Epithelial cell of esophagus (primary cell): ENCODE measurements at regions not wholly inside any gene's neighbourhood (a gene's known extent, or its start where the extent isn't known, plus 50 kb on each side); places are given as distances from the start of the nearest gene placed in this dataset.

ENCODE experiments used
- DNase-seq: peaks from one replicate; pipeline ENCODE4 v3.0.0; 2010; ENCODE audit warnings: low read depth
- H3K4me3 ChIP-seq: 2 replicates; pipeline ENCODE4 v1.5.1; 2011; ENCODE audit warnings: mild to moderate bottlenecking, low read length, control low read depth
- CTCF ChIP-seq: IDR thresholded peaks from 2 replicates; pipeline ENCODE4 v1.5.1; 2011; ENCODE audit warnings: low read depth, mild to moderate bottlenecking, low read length, control low read depth, inconsistent platforms; ENCODE audit not compliant: insufficient read depth; ENCODE audit errors: missing control alignments

DNA sequence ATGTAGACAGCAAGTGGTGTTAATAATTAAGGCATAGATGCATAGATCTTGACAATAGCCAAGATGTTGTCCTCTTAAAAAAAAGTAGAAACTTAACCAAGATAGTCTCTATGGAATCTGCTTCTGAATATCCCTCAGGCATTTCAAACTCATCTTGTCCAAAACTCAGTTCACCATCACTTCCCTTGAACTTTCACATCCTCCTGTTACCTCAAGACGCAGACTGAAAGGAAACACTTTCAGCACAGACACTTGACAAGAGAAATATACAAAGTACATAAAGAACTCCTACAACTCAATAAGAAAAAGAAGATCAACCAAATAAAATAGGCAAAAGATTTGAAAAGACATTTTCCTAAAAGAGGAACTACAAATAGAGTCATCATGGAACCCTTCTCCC, 451.1 kb downstream of the FOXO1 start:
- H3K4me3 ChIP-seq = no peak overlapping the region
- no peak for DNase-seq
- no peak for TF ChIP-seq CTCF

DNA sequence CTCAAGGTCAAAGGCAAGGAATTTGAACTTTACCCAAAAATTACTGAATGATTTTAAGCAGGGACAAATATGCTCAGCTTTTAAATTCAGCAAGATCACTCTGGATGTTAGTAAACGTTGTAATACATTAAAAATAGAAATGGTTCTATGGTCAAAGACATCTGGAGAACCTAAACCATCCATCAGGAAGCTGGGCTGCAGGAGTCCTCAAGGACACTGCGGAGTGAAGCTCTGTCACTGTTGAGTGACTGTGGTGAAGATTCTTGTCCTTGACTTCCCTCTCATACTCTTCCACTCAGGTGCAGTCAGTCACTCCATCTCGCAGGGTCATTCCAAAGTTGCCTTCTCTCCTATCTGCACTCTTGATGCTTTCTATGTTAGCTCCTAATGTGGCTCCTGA, 450.7 kb downstream of the FOXO1 start:
- no peak for DNase-seq
- H3K4me3 ChIP-seq = no peak overlapping the region
- no peak for TF ChIP-seq CTCF

DNA sequence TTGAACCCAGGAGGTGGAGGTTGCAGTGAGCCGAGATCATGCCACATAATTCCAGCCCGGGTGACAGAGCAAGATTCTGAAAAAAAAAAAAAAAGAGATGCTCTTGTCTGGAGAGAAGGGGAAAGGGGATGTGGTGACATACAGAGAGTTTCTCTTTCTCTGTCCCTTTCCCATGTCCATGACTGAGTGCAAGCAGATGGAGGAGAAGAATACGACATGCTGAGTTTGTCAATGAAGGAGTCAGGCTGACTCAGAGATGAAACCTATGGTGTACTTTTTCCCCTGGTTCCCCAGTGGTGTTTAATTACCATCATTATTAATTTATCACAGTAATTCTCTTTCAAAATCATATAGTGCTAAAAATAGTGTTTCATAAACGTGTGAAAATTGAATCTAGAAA, 448.8 kb downstream of the FOXO1 start:
- no peak for DNase-seq
- TF ChIP-seq CTCF = no peak
- H3K4me3 ChIP-seq = no peak overlapping the region

DNA sequence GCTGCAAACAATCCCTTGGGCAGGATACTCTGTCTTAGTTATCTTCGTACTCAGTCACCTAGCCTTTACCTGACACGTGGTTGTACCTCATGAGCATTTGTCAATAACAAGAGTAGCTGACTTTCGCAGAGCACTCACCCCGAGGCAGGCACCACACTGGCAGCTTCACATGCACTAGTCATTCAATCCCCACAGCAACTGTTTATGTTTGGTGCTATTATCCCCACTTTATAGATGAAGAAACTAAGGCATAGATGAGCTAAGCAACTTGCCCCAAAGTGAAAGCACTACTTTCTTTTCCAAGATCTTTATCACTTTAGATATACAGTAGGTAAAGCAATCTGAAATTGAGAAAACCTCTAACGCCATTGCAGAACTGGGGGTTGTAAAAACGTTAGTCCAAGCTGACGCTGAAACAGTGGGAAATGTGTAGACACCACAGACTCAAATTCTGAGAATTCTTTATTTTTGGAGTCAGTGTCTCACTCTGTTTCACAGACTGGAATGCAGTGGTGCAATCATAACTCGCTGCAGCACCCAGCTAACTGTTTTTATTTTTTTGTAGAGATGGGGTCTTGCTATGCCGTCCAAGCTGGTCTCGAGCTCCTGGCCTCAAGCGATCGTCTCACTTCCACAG, 446.0 kb downstream of the FOXO1 start:
- DNase-seq = no peak

GRCh38 chr13:40221131-40221459, 445.3 kb downstream of the FOXO1 start:
- no peak for TF ChIP-seq CTCF
- no peak overlapping the region for H3K4me3 ChIP-seq
- DNase-seq = no peak

More for the DNA sequence above, 446.0 kb downstream of the FOXO1 start:
- H3K4me3 ChIP-seq = no peak overlapping the region
- TF ChIP-seq CTCF = no peak

- no peak overlapping the region for H3K4me3 ChIP-seq
- peak; percentile 23 for DNase-seq
- TF ChIP-seq CTCF = no peak
Observed at GRCh38 chr13:40221460-40222201, 444.8 kb downstream of the FOXO1 start.

DNA sequence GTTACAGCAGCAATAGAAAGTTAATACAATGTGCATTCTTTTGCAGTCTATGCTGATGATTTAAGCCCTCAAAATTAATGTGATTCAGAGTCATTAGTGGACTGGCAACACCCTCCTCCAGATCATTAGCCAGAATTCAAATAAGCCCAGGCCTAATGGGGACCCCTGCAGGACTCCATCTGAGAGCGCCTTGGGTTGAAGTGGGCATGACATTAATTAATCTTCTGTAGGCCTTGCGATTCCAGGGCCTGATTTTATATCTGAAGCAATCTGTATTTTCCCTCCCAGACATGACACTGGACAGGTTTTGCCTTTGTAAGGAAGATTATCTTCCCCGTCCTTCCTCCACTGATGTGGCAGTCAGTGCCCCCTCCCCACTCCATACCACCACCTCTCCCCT, 442.9 kb downstream of the FOXO1 start:
- no peak overlapping the region for H3K4me3 ChIP-seq
- no peak for DNase-seq
- TF ChIP-seq CTCF = no peak
